Anterior cingulate cortex (tissue), 58 donors: ENCODE measurements at regions not wholly inside any gene's neighbourhood (a gene's known extent, or its start where the extent isn't known, plus 50 kb on each side); places are given as distances from the start of the nearest gene placed in this dataset.
A peak's percentile ranks its signal among the peaks of the same experiment; 100 is the strongest.

Experiments used
- DNase-seq, 58 donors: peaks; one replicate each; lab custom pipeline; 2025; lab: John Stamatoyannopoulos, UW

- no peak for DNase-seq
Measured at GRCh38 chr4:43886196-43886595, 562.4 kb downstream of the KCTD8 start.

DNA sequence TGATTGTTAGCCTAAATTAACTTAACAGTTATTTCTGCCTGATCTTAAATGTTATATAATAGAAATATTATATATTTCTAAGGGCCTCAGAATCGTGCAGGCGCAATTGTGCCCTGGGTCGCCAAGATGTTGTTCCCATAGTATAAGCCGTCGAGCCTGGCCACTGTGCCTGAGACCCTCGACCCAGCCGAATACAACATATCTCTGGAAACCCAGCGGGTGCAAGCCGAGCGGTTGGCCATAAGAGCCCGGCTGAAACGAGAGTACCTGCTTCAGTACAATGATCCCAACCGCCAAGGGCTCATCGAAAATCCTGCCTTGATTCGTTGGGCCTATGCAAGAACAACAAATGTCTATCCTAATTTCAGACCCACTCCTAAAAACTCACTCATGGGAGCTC is 549.8 kb downstream of the KCTD8 start:
- DNase-seq: no peak

DNA sequence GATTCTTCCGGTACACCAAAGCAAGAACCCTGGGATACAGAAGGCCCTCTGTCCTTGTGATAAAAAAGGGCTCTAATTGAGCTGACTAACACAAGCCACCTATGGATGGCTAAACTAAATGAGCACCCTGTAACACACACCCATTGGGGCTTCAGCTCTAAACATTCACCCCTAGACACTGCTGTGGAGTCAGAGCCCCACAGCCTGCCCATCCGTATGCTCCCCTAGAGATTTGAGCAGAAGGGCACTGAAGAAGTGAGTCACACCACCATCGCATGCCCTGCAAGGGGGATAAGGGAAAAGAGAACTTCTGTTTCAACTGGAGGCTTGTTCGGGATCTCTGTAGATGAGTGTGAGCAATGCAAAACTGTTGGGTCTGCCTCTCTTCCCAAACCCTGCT is 545.2 kb downstream of the KCTD8 start:
- no peak for DNase-seq

- DNase-seq: no peak
Measured at GRCh38 chr4:43918377-43918776, 530.2 kb downstream of the KCTD8 start.

DNA sequence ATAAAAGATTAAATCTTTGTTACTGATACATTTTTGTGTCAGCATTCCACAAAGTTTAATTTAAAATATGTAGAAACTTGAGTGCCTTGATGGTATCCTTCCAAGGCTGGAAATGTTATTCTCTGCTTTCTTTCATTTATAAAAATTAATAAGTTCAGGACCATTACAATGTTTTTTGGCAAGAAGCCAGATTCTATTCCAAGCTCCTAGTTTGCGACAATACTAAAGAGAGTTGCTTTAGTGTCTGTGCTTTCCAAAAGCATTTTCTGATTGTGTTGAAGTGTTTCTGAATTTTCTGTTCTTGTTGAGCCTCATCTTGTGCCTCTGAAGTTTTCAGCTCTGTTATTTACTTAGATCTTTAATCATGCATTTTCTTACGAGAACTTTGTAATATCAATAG is 516.2 kb downstream of the KCTD8 start:
- no peak for DNase-seq

GRCh38 chr4:43943998-43944397 is 504.6 kb downstream of the KCTD8 start:
- DNase-seq: no peak

- DNase-seq: no peak
Measured at GRCh38 chr4:43959976-43960375, 488.6 kb downstream of the KCTD8 start.

DNA sequence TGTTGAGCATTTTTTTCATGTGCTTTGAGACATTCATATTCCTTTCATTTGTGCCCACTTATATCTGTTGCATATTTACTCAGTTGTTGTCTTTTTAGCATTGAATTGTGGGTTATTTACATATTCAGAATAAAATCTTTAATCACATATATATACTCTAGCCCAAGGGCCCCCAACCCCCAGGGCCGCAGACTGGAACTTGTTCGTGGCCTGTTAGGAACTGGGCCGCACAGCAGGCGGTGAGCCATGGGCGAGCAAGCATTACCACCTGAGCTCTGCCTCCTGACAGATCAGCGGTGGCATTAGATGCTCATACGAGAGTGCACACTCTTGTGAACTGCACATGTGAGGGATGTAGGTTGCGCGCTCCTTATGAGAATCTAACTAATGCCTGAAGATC is 480.6 kb downstream of the KCTD8 start:
- peak in 1 of 58 donors; percentile 1 for DNase-seq

- DNase-seq: no peak
Measured at GRCh38 chr4:43983610-43984009, 465.0 kb downstream of the KCTD8 start.

- DNase-seq: no peak
Measured at GRCh38 chr4:43987331-43987944, 461.2 kb downstream of the KCTD8 start.

- DNase-seq: no peak
Measured at GRCh38 chr4:43990551-43990950, 458.1 kb downstream of the KCTD8 start.

GRCh38 chr4:43990963-43991362 is 457.6 kb downstream of the KCTD8 start:
- DNase-seq: no peak

- DNase-seq: no peak
Measured at GRCh38 chr4:43992552-43992951, 456.1 kb downstream of the KCTD8 start.

GRCh38 chr4:43993196-43993902 is 455.3 kb downstream of the KCTD8 start:
- DNase-seq: no peak

- no peak for DNase-seq
Measured at GRCh38 chr4:43999669-44000068, 448.9 kb downstream of the KCTD8 start.

GRCh38 chr4:44002368-44002767 is 446.2 kb downstream of the KCTD8 start:
- no peak for DNase-seq

DNA sequence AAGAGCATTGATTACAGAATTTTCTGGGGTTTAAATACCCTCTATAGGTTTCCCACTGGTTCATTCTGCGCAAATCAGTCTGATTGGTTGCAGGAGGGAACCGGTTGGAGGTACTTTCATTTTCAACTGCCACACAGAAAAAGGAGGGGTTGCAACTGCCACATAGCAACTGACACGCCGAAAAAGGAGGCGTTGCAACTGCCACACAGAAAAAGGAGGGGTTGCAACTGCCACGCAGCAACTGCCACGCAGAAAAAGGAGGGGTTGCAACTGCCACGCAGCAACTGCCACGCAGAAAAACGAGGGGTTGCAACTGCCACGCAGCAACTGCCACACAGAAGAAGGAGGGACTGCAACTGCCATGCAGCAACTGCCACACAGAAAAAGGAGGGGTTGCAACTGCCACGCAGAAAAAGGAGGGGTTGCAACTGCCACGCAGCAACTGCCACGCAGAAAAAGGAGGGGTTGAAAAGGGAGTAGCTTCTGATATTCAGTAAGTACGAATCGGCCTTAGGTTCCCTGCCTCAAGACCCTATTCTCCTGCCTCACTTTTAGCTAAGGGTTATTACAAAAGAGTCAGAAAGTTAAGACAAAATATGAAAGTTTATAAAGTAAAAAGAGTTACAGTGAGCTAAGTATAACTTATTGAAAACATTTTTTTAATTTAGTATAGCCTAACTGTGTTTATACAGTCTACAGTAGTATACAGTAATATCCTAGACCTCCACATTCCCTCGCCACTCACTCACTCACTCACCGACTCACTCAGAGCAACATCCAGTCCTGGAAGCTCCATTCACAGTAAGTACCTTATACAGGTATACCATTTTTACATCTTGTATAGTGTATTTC is 431.8 kb downstream of the KCTD8 start:
- peak in 7 of 58 donors; percentile 2 to 19 (median 4) for DNase-seq

- DNase-seq: no peak
Measured at GRCh38 chr4:44017422-44017739, 431.2 kb downstream of the KCTD8 start.

DNA sequence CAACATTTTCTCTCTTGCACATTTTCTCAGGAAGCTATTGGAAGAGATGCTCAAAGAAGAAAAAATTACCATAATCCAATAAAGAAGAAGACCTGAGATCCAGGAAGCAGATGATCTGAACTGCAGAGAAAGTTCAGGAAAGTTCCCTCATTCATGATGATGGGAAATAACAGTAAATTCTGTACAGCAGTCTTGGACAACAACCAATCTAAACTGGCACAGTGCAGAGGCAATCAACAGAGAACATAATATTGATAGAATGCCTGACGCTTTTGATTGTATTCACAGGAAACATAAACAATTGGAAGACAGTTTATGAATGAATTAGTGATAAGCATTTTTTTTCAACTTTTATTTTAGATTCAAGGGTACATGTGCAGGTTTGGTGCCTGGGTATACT is 428.9 kb downstream of the KCTD8 start:
- DNase-seq: no peak

DNA sequence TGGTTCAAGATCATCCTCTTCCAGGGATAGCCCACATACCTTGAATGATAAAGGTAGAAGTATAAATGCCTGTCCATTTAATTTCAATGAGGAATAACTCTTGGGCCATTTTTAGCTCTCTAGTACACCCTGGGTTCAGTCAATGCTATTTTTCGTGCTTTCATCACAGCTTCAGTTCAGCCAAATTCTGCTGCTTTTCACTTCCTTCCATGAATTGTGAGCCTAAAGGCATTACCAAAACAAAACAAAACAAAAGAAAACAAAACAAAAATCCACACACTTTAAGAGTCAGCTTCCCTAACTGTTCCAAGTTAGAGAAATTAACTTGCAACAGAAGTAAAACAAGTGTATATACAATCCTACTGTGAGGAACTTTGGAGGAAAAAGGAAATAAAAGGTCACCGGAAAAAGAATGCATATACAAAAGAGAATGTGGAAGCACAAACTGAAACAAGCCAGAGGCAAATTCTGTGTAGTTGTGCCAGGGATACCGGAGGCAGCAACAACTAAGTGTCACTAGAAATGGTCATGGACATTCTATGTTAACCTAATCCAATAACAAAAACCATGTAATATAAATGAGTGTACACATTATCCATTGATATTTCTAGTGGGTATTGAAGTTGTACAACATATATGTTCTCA is 423.1 kb downstream of the KCTD8 start:
- no peak for DNase-seq

- no peak for DNase-seq
Measured at GRCh38 chr4:44038811-44039210, 409.8 kb downstream of the KCTD8 start.
